Esophagus (tissue), 2 donors: ENCODE measurements at regions not wholly inside any gene's neighbourhood (a gene's known extent, or its start where the extent isn't known, plus 50 kb on each side); places are given as distances from the start of the nearest gene placed in this dataset.
"Not testable (repeated sequence)": the region's sequence is repeated elsewhere in the genome, so short reads cannot be mapped to it uniquely, and the experiment has no call there.

Experiments used
- H3K27ac ChIP-seq, 2 donors: one replicate each; pipeline ENCODE4 v1.5.1; 2013; ENCODE audit warnings: low read depth in 2 of 2, mild to moderate bottlenecking in 2 of 2, inconsistent platforms in 1 of 2, low read length in 1 of 2, moderate library complexity in 1 of 2
- H3K27me3 ChIP-seq, 2 donors: one replicate each; pipeline ENCODE4 v1.6.1; 2013; ENCODE audit warnings: low read length in 2 of 2, control low read depth in 1 of 2, mild to moderate bottlenecking in 1 of 2; ENCODE audit not compliant: insufficient read depth in 2 of 2, control insufficient read depth in 1 of 2
- H3K36me3 ChIP-seq, 2 donors: one replicate each; pipeline ENCODE4 v1.6.1; 2013; ENCODE audit warnings: low read length in 1 of 2; ENCODE audit not compliant: control insufficient read depth in 2 of 2, insufficient read depth in 2 of 2
- H3K4me1 ChIP-seq, 2 donors: one replicate each; pipeline ENCODE4 v1.6.1; 2013; ENCODE audit warnings: low read length in 1 of 2; ENCODE audit not compliant: control insufficient read depth in 2 of 2, insufficient read depth in 2 of 2
- H3K4me3 ChIP-seq, 2 donors: one replicate each; pipeline ENCODE4 v1.5.1; 2013; ENCODE audit warnings: low read length in 2 of 2, mild to moderate bottlenecking in 2 of 2, low read depth in 1 of 2, moderate library complexity in 1 of 2
- H3K9me3 ChIP-seq, 2 donors: one replicate each; pipeline ENCODE4 v1.6.1; 2013; ENCODE audit warnings: mild to moderate bottlenecking in 2 of 2, low read depth in 1 of 2, low read length in 1 of 2, moderate library complexity in 1 of 2; ENCODE audit not compliant: control insufficient read depth in 2 of 2, insufficient read depth in 1 of 2
- WGBS, 2 donors: extraction: QIAGEN DNeasy Blood & Tissue Kit; methylation state at CpG; one replicate each; pipeline ENCODE4 v1.1.7; 2013; 5-methylcytosine and 5-hydroxymethylcytosine counted together
- donor health status: healthy with polysubstance abuse.
- donor health status: Bipolar disorder and iron deficiency.

GRCh38 chr6:141956046-141956761 lies 176.5 kb upstream of the GJE1 start:
- 59 to 68% methylated on average over 3 of the region's 3 CpGs for WGBS, 2 donors

GRCh38 chr6:141953072-141953471 lies 179.7 kb upstream of the GJE1 start:
- Histone ChIP-seq H3K27ac (no peak overlapping the region), H3K9me3 (peaks cover 3 to 5% of the 10 kb centered on the region in 2 donors), H3K4me1 (no peaks in the 10 kb centered on the region), H3K27me3 (no peaks in the 10 kb centered on the region), H3K36me3 (no peaks in the 10 kb centered on the region), H3K4me3 (no peak overlapping the region)

More at GRCh38 chr6:141956046-141956761, 176.5 kb upstream of the GJE1 start:
- Histone ChIP-seq H3K9me3 (peaks cover 3 to 5% of the 10 kb centered on the region in 2 donors), H3K27me3 (no peaks in the 10 kb centered on the region), H3K4me3 (no peak overlapping the region), H3K4me1 (no peaks in the 10 kb centered on the region), H3K36me3 (no peaks in the 10 kb centered on the region), H3K27ac (no peak overlapping the region)

GRCh38 chr6:141946502-141946901 lies 186.2 kb upstream of the GJE1 start:
- H3K27me3 ChIP-seq, result no peaks in the 10 kb centered on the region
- no peaks in the 10 kb centered on the region for H3K9me3 ChIP-seq
- H3K27ac ChIP-seq, result no peak overlapping the region
- H3K36me3 ChIP-seq, result no peaks in the 10 kb centered on the region
- 52 to 57% methylated on average over 2 of the region's 2 CpGs for WGBS, 2 donors
- H3K4me3 ChIP-seq, result no peak overlapping the region
- no peaks in the 10 kb centered on the region for H3K4me1 ChIP-seq

GRCh38 chr6:141938664-141939063 lies 194.1 kb upstream of the GJE1 start:
- Histone ChIP-seq H3K9me3 (peaks cover 0 to 4% of the 10 kb centered on the region in 2 donors), H3K27ac (no peak overlapping the region), H3K36me3 (no peaks in the 10 kb centered on the region), H3K4me3 (no peak overlapping the region), H3K4me1 (no peaks in the 10 kb centered on the region), H3K27me3 (no peaks in the 10 kb centered on the region)
- 77% methylated on average over 1 of the region's 1 CpG for whole genome bisulfite sequencing, 2 donors

- Histone ChIP-seq H3K27me3 (no peaks in the 10 kb centered on the region), H3K9me3 (peaks cover 0 to 2% of the 10 kb centered on the region in 2 donors), H3K36me3 (no peaks in the 10 kb centered on the region), H3K27ac (no peak overlapping the region), H3K4me3 (no peak overlapping the region), H3K4me1 (no peaks in the 10 kb centered on the region)
- 79 to 97% methylated on average over 3 of the region's 3 CpGs for WGBS, 2 donors
These were observed 200.0 kb upstream of the GJE1 start for GRCh38 chr6:141932685-141933084.

- whole genome bisulfite sequencing, 2 donors, result 65 to 74% methylated on average over 4 of the region's 7 CpGs
- H3K27me3 ChIP-seq, H3K36me3 ChIP-seq, H3K27ac ChIP-seq, H3K9me3 ChIP-seq, H3K4me3 ChIP-seq, H3K4me1 ChIP-seq: not testable (repeated sequence)
These were observed 206.4 kb upstream of the GJE1 start for GRCh38 chr6:141926200-141926900.

- Histone ChIP-seq H3K4me1 (no peaks in the 10 kb centered on the region), H3K27ac (no peak overlapping the region), H3K36me3 (no peaks in the 10 kb centered on the region), H3K27me3 (no peaks in the 10 kb centered on the region), H3K4me3 (no peak overlapping the region), H3K9me3 (no peaks in the 10 kb centered on the region)
These were observed 207.7 kb upstream of the GJE1 start for GRCh38 chr6:141925001-141925400.

- Histone ChIP-seq H3K4me1 (no peaks in the 10 kb centered on the region), H3K4me3 (no peak overlapping the region), H3K27ac (no peak overlapping the region), H3K9me3 (no peaks in the 10 kb centered on the region), H3K36me3 (no peaks in the 10 kb centered on the region), H3K27me3 (no peaks in the 10 kb centered on the region)
- WGBS, 2 donors, result 73 to 78% methylated on average over 2 of the region's 2 CpGs
These were observed 209.8 kb upstream of the GJE1 start for GRCh38 chr6:141922898-141923297.

- not testable (repeated sequence) for H3K4me1 ChIP-seq, H3K27me3 ChIP-seq, H3K9me3 ChIP-seq, H3K36me3 ChIP-seq, H3K27ac ChIP-seq, H3K4me3 ChIP-seq
- WGBS, 2 donors, result 90 to 91% methylated on average over 21 to 27 of the region's 30 CpGs
These were observed 215.8 kb upstream of the GJE1 start for GRCh38 chr6:141916682-141917505.
